Coronary artery (tissue), 2 donors: ENCODE measurements at regions not wholly inside any gene's neighbourhood (a gene's known extent, or its start where the extent isn't known, plus 50 kb on each side); places are given as distances from the start of the nearest gene placed in this dataset.

Experiments
- DNase-seq: peaks from one replicate; pipeline ENCODE4 v3.0.0-alpha.2; 2017; ENCODE audit warnings: low spot score
- H3K27ac ChIP-seq, 2 donors: fragments of 200-600 bp; sonication (generic); one replicate each; pipeline ENCODE4 v1.5.1; 2016 to 2019
- H3K4me3 ChIP-seq: fragments of 200-600 bp; sonication (generic); 2 replicates; pipeline ENCODE4 v1.5.1; 2016; ENCODE audit warnings: mild to moderate bottlenecking, moderate library complexity
- CTCF ChIP-seq: fragments of 200-600 bp; sonication (generic); IDR thresholded peaks from one replicate; pipeline ENCODE4 v1.5.1; 2019; ENCODE audit warnings: antibody characterized with exemption

GRCh38 chr20:56793916-56794315 lies 164.8 kb downstream of the TFAP2C start:
- Histone ChIP-seq H3K4me3 (no peak overlapping the region), H3K27ac (no peak overlapping the region)
- TF ChIP-seq CTCF: no peak
- no peak for DNase-seq

- no peak overlapping the region for H3K4me3 ChIP-seq
- TF ChIP-seq CTCF: no peak
- no peak overlapping the region for H3K27ac ChIP-seq
- no peak for DNase-seq
Observed at GRCh38 chr20:56795492-56795891, 166.4 kb downstream of the TFAP2C start.

- no peak for DNase-seq
- H3K27ac ChIP-seq: no peak overlapping the region
- no peak overlapping the region for H3K4me3 ChIP-seq
- TF ChIP-seq CTCF: no peak
Observed at GRCh38 chr20:56796345-56796744, 167.2 kb downstream of the TFAP2C start.

DNA sequence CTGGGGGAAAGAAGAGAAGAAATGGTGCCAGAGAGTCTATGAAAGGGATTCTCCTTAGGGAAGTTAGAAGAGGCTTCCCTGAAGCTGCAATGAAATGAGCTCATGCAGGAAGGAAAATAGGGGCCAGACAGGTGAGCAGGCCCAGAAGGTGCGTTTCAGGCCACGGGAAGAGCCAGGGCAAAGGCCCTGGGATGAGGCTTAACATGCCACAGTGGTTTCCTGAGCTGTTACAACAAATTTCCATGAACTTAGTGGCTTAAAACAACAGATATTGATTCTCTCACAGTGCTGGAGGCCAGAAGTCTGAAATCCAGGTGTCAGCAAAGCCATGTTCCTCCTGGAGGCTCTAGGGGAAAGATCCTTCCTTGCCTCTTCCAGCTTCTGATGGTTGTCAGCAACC lies 167.9 kb downstream of the TFAP2C start:
- no peak overlapping the region for H3K4me3 ChIP-seq
- no peak overlapping the region for H3K27ac ChIP-seq
- DNase-seq: no peak
- TF ChIP-seq CTCF: no peak

DNA sequence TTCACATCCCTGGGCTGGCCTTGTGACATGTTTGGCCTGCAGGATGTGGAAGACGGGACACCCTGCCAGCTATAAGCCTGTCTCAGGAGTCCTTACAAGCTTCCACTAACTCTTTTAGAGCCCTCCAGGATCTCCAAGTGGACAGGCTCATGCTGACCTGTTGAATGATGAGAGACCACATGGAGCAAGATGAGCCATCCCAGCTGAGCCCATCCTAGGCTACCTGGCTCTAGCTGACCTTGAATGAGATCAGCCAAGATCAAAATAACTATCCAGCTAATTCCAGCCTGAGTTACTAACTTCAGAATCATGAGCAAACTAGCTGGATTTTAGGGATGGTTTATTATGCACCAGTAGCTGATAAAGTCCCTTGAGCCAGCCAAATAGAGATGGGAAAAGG lies 169.5 kb downstream of the TFAP2C start:
- DNase-seq: no peak
- no peak for TF ChIP-seq CTCF
- H3K4me3 ChIP-seq: no peak overlapping the region
- no peak overlapping the region for H3K27ac ChIP-seq

- TF ChIP-seq CTCF: no peak
- Histone ChIP-seq H3K4me3 (no peak overlapping the region), H3K27ac (no peak overlapping the region)
- no peak for DNase-seq
Observed at GRCh38 chr20:56799187-56799586, 170.1 kb downstream of the TFAP2C start.

DNA sequence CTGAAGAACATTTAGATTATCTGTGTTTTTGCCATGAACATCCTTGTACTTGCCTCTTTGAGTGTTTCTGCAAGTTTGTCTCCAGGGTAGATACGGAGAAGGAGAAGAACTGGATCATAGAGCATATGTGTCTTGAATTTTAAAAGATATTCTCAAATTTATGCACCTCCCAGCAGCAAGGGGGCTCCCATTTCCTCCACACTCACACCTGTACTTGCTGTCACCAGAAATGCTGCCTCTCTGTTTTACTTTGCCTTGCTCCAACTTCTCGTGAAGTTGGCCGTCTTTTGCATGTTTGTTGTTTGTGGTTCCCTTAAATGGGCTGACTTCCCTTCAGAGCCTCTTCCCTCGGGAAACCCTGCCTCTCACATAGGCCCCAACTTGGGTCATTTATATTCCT lies 171.0 kb downstream of the TFAP2C start:
- H3K27ac ChIP-seq: no peak overlapping the region
- DNase-seq: no peak
- TF ChIP-seq CTCF: no peak
- no peak overlapping the region for H3K4me3 ChIP-seq
